H1 (cell line): ENCODE measurements at regions not wholly inside any gene's neighbourhood (a gene's known extent, or its start where the extent isn't known, plus 50 kb on each side); places are given as distances from the start of the nearest gene placed in this dataset.

Source experiments
- CTCF ChIA-PET: fragments of 300-600 bp; sonication (Branson Sonifier 250); formaldehyde crosslinking; loops from one replicate; lab custom pipeline; 2021; ENCODE audit not compliant: partially characterized antibody; lab: Charles Lee
- POLR2A ChIA-PET: fragments of 300-600 bp; sonication (Branson Sonifier 250); formaldehyde crosslinking; loops from one replicate; lab custom pipeline; 2021; ENCODE audit warnings: inconsistent platforms; ENCODE audit not compliant: partially characterized antibody; lab: Charles Lee
- DNase-seq, 2 experiments: peaks; one replicate each; pipeline versions ENCODE4 v3.0.0 to v3.0.0-alpha.2; 2010 to 2022; ENCODE audit warnings: low spot score in 2 of 2, low read depth in 1 of 2, mixed read lengths in 1 of 2
- FAIRE-seq: peaks from 2 replicates; lab custom pipeline; 2011; peaks lifted over from hg19 to GRCh38; lab: Jason Lieb, UNC
- H2AFZ ChIP-seq: 2 replicates; pipeline ENCODE4 v1.8.1; 2012; ENCODE audit warnings: low read length, inconsistent platforms
- H2AK5ac ChIP-seq: 2 replicates; pipeline ENCODE4 v1.6.1; 2013; ENCODE audit warnings: low read depth, low read length
- H2BK120ac ChIP-seq: replicated peaks from 2 replicates; pipeline ENCODE3; 2013; ENCODE audit warnings: low read depth, low read length, inconsistent platforms
- H2BK12ac ChIP-seq: 2 replicates; pipeline ENCODE4 v1.6.1; 2013; ENCODE audit warnings: low read depth, low read length
- H2BK15ac ChIP-seq: 2 replicates; pipeline ENCODE4 v1.6.1; 2013; ENCODE audit warnings: low read length
- H2BK20ac ChIP-seq: 2 replicates; pipeline ENCODE4 v1.6.1; 2013; ENCODE audit warnings: low read length
- H2BK5ac ChIP-seq: 2 replicates; pipeline ENCODE4 v1.6.1; 2013; ENCODE audit warnings: low read depth, low read length
- H3K14ac ChIP-seq: 2 replicates; pipeline ENCODE4 v1.6.1; 2013; ENCODE audit warnings: inconsistent platforms; ENCODE audit not compliant: insufficient read length
- H3K18ac ChIP-seq: 2 replicates; pipeline ENCODE4 v1.6.1; 2013; ENCODE audit warnings: low read length; ENCODE audit errors: extremely low read depth
- H3K23ac ChIP-seq: 2 replicates; pipeline ENCODE4 v1.6.1; 2013; ENCODE audit warnings: inconsistent platforms; ENCODE audit not compliant: insufficient read length
- H3K23me2 ChIP-seq: 2 replicates; pipeline ENCODE4 v1.6.1; 2013; ENCODE audit warnings: low read depth, low read length
- H3K27ac ChIP-seq: 2 replicates; pipeline ENCODE4 v1.6.1; 2011; ENCODE audit warnings: low read depth, low read length, inconsistent platforms
- H3K27me3 ChIP-seq, 4 experiments: replicated peaks in 1 of 4; 1 replicate in 1 of 4; 2 replicates in 3 of 4; pipeline versions ENCODE4 v1.6.1 to v1.8.1; 2011 to 2013; ENCODE audit warnings: low read length in 3 of 4, mild to moderate bottlenecking in 3 of 4, inconsistent platforms in 2 of 4, mixed read lengths in 2 of 4, moderate library complexity in 1 of 4; ENCODE audit not compliant: control insufficient read depth in 3 of 4, insufficient read depth in 3 of 4; ENCODE audit errors: extremely low read depth in 1 of 4
- H3K36me3 ChIP-seq, 4 experiments: 2 replicates each; pipeline versions ENCODE4 v1.6.1 to v1.8.1; 2011 to 2013; ENCODE audit warnings: mild to moderate bottlenecking in 4 of 4, low read length in 3 of 4, moderate library complexity in 2 of 4, control low read depth in 1 of 4, inconsistent platforms in 1 of 4; ENCODE audit not compliant: insufficient read depth in 4 of 4, control insufficient read depth in 2 of 4
- H3K4ac ChIP-seq: replicated peaks from 2 replicates; pipeline ENCODE3; 2013; ENCODE audit warnings: low read length, low read depth, mixed read lengths, inconsistent platforms; ENCODE audit not compliant: insufficient read length
- H3K4me1 ChIP-seq, 4 experiments: replicated peaks in 1 of 4; 1 replicate in 1 of 4; 2 replicates in 3 of 4; pipeline versions ENCODE4 v1.6.1 to v1.8.1; 2011 to 2013; ENCODE audit warnings: low read length in 3 of 4, inconsistent platforms in 2 of 4, mixed read lengths in 1 of 4; ENCODE audit not compliant: insufficient read depth in 4 of 4, control insufficient read depth in 3 of 4
- H3K4me2 ChIP-seq, 2 experiments: 2 replicates each; pipeline versions ENCODE4 v1.6.1 to v1.8.1; 2011 to 2013; ENCODE audit warnings: low read depth in 2 of 2, low read length in 2 of 2, control low read depth in 1 of 2, inconsistent platforms in 1 of 2, mild to moderate bottlenecking in 1 of 2; ENCODE audit not compliant: insufficient read depth in 1 of 2
- H3K4me3 ChIP-seq, 4 experiments: fragments of 200-600, 300-600 bp in 1 of 4; sonication (generic), shearing (Covaris generic), sonication (Bioruptor Twin) in 1 of 4; 2 replicates each; pipeline versions ENCODE4 v1.5.1 to v1.8.1; 2011 to 2016; ENCODE audit warnings: low read length in 4 of 4, low read depth in 3 of 4, control low read depth in 2 of 4, inconsistent platforms in 2 of 4, mild to moderate bottlenecking in 2 of 4, mixed read lengths in 1 of 4, moderate library complexity in 1 of 4; ENCODE audit not compliant: insufficient read depth in 2 of 4; ENCODE audit errors: extremely low read depth in 1 of 4
- H3K56ac ChIP-seq: replicated peaks from 2 replicates; pipeline ENCODE3; 2013; ENCODE audit warnings: low read depth, mild to moderate bottlenecking, mixed read lengths, low read length, inconsistent platforms; ENCODE audit not compliant: insufficient read length
- H3K79me1 ChIP-seq: 2 replicates; pipeline ENCODE4 v1.6.1; 2013; ENCODE audit warnings: low read depth, low read length, control low read depth
- H3K79me2 ChIP-seq, 2 experiments: 2 replicates each; pipeline versions ENCODE4 v1.6.1 to v1.8.1; 2012 to 2013; ENCODE audit warnings: low read length in 2 of 2, mild to moderate bottlenecking in 2 of 2, inconsistent platforms in 1 of 2; ENCODE audit not compliant: insufficient read depth in 2 of 2, control insufficient read depth in 1 of 2
- H3K9ac ChIP-seq, 4 experiments: replicated peaks in 1 of 4; 1 replicate in 1 of 4; 2 replicates in 3 of 4; pipeline versions ENCODE4 v1.6.1 to v1.8.1; 2011 to 2013; ENCODE audit warnings: low read depth in 3 of 4, low read length in 3 of 4, control low read depth in 2 of 4, mild to moderate bottlenecking in 2 of 4, moderate library complexity in 2 of 4, inconsistent platforms in 1 of 4; ENCODE audit errors: extremely low read depth in 1 of 4
- H3K9me3 ChIP-seq, 2 experiments: 2 replicates each; pipeline versions ENCODE4 v1.6.1 to v1.8.1; 2012 to 2013; ENCODE audit warnings: mild to moderate bottlenecking in 2 of 2, moderate library complexity in 2 of 2, control low read depth in 1 of 2, inconsistent platforms in 1 of 2, low read depth in 1 of 2, low read length in 1 of 2, mixed read lengths in 1 of 2; ENCODE audit not compliant: insufficient read depth in 2 of 2
- H4K20me1 ChIP-seq, 2 experiments: replicated peaks in 1 of 2; 2 replicates each; pipeline versions ENCODE3 to v1.8.1; 2011 to 2013; ENCODE audit warnings: inconsistent platforms in 2 of 2, low read length in 2 of 2, mild to moderate bottlenecking in 1 of 2; ENCODE audit not compliant: insufficient read depth in 2 of 2, control insufficient read depth in 1 of 2
- H4K5ac ChIP-seq: 2 replicates; pipeline ENCODE4 v1.6.1; 2013; ENCODE audit warnings: low read length, low read depth, mixed read lengths, inconsistent platforms; ENCODE audit not compliant: insufficient read length
- H4K8ac ChIP-seq: 2 replicates; pipeline ENCODE4 v1.8.0; 2013; ENCODE audit warnings: mild to moderate bottlenecking, moderate library complexity, low read length, inconsistent platforms; ENCODE audit not compliant: insufficient read depth; ENCODE audit errors: extremely low read depth
- H4K91ac ChIP-seq: replicated peaks from 2 replicates; pipeline ENCODE3; 2013; ENCODE audit warnings: low read length, mixed read lengths, inconsistent platforms; ENCODE audit not compliant: insufficient read length
- ASH2L ChIP-seq: fragments of 200-600, 300-600 bp; sonication (generic); IDR thresholded peaks from one replicate; pipeline ENCODE4 v1.7.1; 2017; ENCODE audit warnings: low read length
- CBX5 ChIP-seq: fragments of 300-800, 300-1000 bp; sonication (generic); IDR thresholded peaks from 2 replicates; pipeline ENCODE4 v1.7.1; 2016; ENCODE audit warnings: antibody characterized with exemption, low read length, low read depth
- JUN ChIP-seq: IDR thresholded peaks from 2 replicates; pipeline ENCODE4 v1.6.1; 2011; ENCODE audit warnings: low read depth, mild to moderate bottlenecking, improper control_type of control experiment, low read length
- KDM1A ChIP-seq: fragments of 200-600, 300-600 bp; sonication (generic); IDR thresholded peaks from 2 replicates; pipeline ENCODE4 v1.7.1; 2016; ENCODE audit warnings: mild to moderate bottlenecking, low read length, borderline replicate concordance
- RFX5 ChIP-seq: IDR thresholded peaks from 2 replicates; pipeline ENCODE4 v1.6.1; 2011; ENCODE audit warnings: low read depth, low read length, improper control_type of control experiment, borderline replicate concordance
- TBP ChIP-seq: IDR thresholded peaks from 2 replicates; pipeline ENCODE4 v1.6.1; 2011; ENCODE audit warnings: low read depth, low read length, improper control_type of control experiment
- ZNF274 ChIP-seq: IDR thresholded peaks from 2 replicates; pipeline ENCODE4 v1.7.0; 2012; ENCODE audit warnings: low read length, borderline replicate concordance; ENCODE audit errors: extremely low read depth
- WGBS, 2 experiments: shearing (Covaris generic) in 1 of 2; methylation state at CpG; one replicate each; pipeline versions ENCODE4 v1.1.6 to v1.1.7; 2013 to 2015; ENCODE audit warnings: low lambda C conversion rate in 2 of 2, mixed read lengths in 2 of 2, inconsistent platforms in 1 of 2, low coverage in 1 of 2, missing lambda C conversion rate in 1 of 2; ENCODE audit not compliant: insufficient replicate concordance in 2 of 2, insufficient coverage in 1 of 2, insufficient read length in 1 of 2; ENCODE audit errors: extremely low coverage in 1 of 2, missing lambda C conversion rate in 1 of 2; 5-methylcytosine and 5-hydroxymethylcytosine counted together

DNA sequence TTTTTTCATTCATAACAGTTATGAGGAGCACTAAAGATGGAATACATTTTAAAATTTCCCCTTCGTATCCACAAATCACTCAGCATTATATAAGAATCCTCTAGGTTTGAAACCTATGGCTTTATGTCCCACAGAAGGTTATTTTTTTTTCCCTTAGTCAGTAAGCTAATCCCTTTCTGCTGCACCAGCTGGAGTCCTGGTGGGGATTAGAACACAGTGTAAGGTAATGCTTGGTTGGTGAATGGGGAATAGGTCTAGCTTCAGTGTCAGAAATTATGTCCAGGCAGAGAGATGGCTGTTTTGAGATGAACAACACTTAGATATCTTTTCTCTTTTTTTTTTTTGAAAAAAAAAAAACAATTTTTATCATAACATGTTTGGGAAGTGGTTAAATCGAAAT lies 116.6 kb downstream of the RASGEF1B start:
- WGBS, 2 experiments: 90% methylated on average over 2 of the region's 2 CpGs; no CpG with 5 or more reads in 1 of the 2 experiments
- Histone ChIP-seq H2AK5ac (no peak overlapping the region), H4K8ac (no peak overlapping the region), H2BK120ac (no peak overlapping the region), H2BK5ac (no peak overlapping the region), H3K79me1 (no peaks in the 10 kb centered on the region), H2BK20ac (no peak overlapping the region), H4K91ac (no peak overlapping the region), H2BK15ac (no peak overlapping the region), H3K27ac (no peak overlapping the region), H3K79me2 (no peaks in the 10 kb centered on the region), H3K14ac (no peak overlapping the region), H2AFZ (no peak overlapping the region), H3K27me3 (no peaks in the 10 kb centered on the region), H2BK12ac (no peak overlapping the region), H3K4me3 (no peak overlapping the region), H3K4me2 (no peak overlapping the region), H4K5ac (no peak overlapping the region), H3K36me3 (no peaks in the 10 kb centered on the region), H3K9me3 (no peaks in the 10 kb centered on the region), H4K20me1 (no peaks in the 10 kb centered on the region), H3K4ac (no peak overlapping the region), H3K4me1 (no peaks in the 10 kb centered on the region), H3K9ac (no peak overlapping the region), H3K23ac (no peak overlapping the region), H3K56ac (no peak overlapping the region), H3K18ac (no peak overlapping the region), H3K23me2 (no peaks in the 10 kb centered on the region; the same call in 1 of the 2 replicates)
- no peak for FAIRE-seq
- CTCF ChIA-PET: interaction anchor here (0.9 to 7.4 kb wide), 3 partner anchors 87 to 285 kb away, joined by 4 to 62 read pairs (median 4); no protein-coding TSS in a partner anchor
- TF ChIP-seq ASH2L (no peak), TBP (no peak), JUN (no peak), KDM1A (no peak), CBX5 (no peak), ZNF274 (no peak), RFX5 (no peak)
- DNase-seq: no peak
- POLR2A ChIA-PET: no interaction called here
